ENCODE measurements at regions not wholly inside any gene's neighbourhood (a gene's known extent, or its start where the extent isn't known, plus 50 kb on each side); places are given as distances from the start of the nearest gene placed in this dataset.

DNA sequence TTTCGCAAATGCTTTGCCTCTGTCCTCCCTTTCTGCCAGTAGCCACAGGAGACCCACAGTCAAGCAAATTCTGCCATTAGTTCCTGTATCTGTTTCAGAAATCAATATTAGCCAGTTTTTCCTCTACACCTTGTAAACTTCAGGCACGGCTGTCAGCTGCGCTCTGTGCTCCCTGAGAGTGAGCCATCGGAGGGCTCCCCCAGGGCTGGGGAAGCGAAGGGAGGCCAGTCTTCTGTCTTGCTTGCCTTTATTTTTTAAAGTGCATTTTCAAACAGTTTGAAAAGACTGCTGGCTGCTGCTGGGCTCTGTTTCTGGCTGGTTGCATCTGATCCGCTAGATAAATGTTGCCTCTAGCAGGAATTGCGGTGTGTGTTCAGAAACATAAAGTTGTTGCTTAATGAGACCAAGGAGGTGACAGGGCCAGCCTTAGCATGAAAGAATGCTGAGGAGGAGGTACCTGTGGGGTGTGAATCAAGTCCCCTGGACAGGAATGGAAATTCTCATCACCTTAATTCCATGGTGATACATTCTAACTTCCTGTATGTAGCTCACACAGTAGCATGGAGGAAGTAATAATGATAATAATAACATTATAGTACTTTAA is 421.7 kb upstream of the KIF2A start:
- no peaks in the 10 kb centered on the region for H3K9me3 ChIP-seq
- WGBS, 2 donors, result 87 to 94% methylated on average over 7 of the region's 7 CpGs
- no peak overlapping the region for H3K4me3 ChIP-seq
- H3K27ac ChIP-seq, result no peak overlapping the region
- H3K27me3 ChIP-seq, result no peaks in the 10 kb centered on the region
- intact Hi-C loops (cut with DNase I; ENCODE audit: low total_unique reads), result no loop called here
- H3K36me3 ChIP-seq (ENCODE audit: low read depth, missing control alignments), result no peaks in the 10 kb centered on the region
- H3K4me1 ChIP-seq, result no peaks in the 10 kb centered on the region
- no peak for DNase-seq
- TF ChIP-seq POLR2A (IDR thresholded peaks at IDR 0.05), result no peak

DNA sequence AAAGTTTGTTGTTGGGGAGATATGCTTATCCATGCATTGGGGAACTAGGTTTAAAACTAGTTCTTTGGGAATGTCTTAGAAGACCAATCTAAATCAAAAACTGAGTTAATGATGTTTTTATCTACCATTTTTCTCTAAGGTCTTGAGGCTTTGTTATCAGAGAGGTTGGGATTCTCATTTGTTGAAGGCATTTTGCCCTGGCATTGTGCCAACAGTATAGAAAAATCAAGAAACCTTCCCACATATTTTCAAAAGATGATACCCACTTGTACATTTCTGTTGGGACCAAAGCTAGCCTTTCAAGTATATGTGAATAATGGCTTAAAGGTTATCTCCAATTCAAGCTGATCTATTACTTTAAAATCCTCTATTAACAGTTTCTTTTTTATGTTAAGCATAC is 419.8 kb upstream of the KIF2A start:
- Histone ChIP-seq H3K27ac (no peak overlapping the region), H3K27me3 (no peaks in the 10 kb centered on the region), H3K9me3 (no peaks in the 10 kb centered on the region), H3K4me3 (no peak overlapping the region), H3K36me3 (ENCODE audit: low read depth, missing control alignments) (no peaks in the 10 kb centered on the region), H3K4me1 (no peaks in the 10 kb centered on the region)
- TF ChIP-seq, protein P1, sequence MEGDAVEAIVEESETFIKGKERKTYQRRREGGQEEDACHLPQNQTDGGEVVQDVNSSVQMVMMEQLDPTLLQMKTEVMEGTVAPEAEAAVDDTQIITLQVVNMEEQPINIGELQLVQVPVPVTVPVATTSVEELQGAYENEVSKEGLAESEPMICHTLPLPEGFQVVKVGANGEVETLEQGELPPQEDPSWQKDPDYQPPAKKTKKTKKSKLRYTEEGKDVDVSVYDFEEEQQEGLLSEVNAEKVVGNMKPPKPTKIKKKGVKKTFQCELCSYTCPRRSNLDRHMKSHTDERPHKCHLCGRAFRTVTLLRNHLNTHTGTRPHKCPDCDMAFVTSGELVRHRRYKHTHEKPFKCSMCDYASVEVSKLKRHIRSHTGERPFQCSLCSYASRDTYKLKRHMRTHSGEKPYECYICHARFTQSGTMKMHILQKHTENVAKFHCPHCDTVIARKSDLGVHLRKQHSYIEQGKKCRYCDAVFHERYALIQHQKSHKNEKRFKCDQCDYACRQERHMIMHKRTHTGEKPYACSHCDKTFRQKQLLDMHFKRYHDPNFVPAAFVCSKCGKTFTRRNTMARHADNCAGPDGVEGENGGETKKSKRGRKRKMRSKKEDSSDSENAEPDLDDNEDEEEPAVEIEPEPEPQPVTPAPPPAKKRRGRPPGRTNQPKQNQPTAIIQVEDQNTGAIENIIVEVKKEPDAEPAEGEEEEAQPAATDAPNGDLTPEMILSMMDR (IDR thresholded peaks at IDR 0.05), result no peak
- TF ChIP-seq POLR2A (IDR thresholded peaks at IDR 0.05), result no peak
- intact Hi-C loops (cut with DNase I; ENCODE audit: low total_unique reads), result no loop called here
- DNase-seq, result no peak

DNA sequence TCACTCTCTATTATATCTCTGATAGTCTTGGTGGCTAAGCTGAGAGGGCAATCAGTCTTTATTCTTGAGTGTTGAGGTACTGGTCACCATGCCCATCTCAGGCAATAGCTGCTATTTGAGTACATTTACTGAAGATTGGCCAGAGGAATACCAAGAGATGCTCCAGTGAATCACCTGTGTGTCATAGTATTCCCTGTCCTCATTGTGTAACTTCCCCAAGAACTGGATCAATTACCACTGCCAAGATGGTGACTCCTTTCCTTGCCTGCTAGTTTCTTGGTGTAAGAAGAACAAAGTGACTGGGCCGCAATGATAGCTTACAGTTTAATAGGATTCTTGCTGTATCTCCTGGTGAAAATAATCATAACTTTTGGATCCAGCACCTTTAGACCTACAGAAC is 418.7 kb upstream of the KIF2A start:
- Histone ChIP-seq H3K36me3 (ENCODE audit: low read depth, missing control alignments) (no peaks in the 10 kb centered on the region), H3K9me3 (no peaks in the 10 kb centered on the region), H3K4me1 (no peaks in the 10 kb centered on the region), H3K27me3 (no peaks in the 10 kb centered on the region), H3K27ac (no peak overlapping the region), H3K4me3 (no peak overlapping the region)
- DNase-seq, result no peak
- intact Hi-C loops (cut with DNase I; ENCODE audit: low total_unique reads), result no loop called here
- TF ChIP-seq, protein P1 (IDR thresholded peaks at IDR 0.05), result no peak
- no peak for TF ChIP-seq POLR2A (IDR thresholded peaks at IDR 0.05)
- 93 to 100% methylated on average over 1 of the region's 1 CpG for WGBS, 2 donors

DNA sequence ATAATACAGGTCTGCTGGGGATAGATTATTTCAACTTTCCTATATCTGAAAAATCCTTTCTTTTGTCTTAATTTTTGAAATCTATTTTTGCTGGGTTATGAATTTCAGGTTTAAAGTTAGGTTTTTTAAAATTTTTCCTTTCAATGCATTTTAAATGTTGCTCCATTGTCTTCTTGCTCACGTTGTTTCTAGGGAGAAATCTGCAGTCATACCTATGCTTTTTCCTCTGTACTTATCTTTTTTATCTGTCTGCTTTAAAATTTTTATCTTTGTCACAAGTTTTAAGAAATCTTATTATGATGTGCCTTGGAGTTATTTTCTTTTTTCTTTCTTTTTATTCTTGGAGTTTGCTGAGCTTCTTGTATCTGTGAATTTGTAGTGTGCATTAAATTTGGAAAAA is 412.0 kb upstream of the KIF2A start:
- WGBS, 2 donors, result 57 to 68% methylated on average over 1 of the region's 1 CpG
- Histone ChIP-seq H3K4me3 (no peak overlapping the region), H3K27ac (no peak overlapping the region), H3K4me1 (no peaks in the 10 kb centered on the region), H3K36me3 (ENCODE audit: low read depth, missing control alignments) (no peaks in the 10 kb centered on the region), H3K9me3 (no peaks in the 10 kb centered on the region), H3K27me3 (no peaks in the 10 kb centered on the region)
- no peak for DNase-seq
- TF ChIP-seq, protein P1 (IDR thresholded peaks at IDR 0.05), result no peak
- intact Hi-C loops (cut with DNase I; ENCODE audit: low total_unique reads), result no loop called here

DNA sequence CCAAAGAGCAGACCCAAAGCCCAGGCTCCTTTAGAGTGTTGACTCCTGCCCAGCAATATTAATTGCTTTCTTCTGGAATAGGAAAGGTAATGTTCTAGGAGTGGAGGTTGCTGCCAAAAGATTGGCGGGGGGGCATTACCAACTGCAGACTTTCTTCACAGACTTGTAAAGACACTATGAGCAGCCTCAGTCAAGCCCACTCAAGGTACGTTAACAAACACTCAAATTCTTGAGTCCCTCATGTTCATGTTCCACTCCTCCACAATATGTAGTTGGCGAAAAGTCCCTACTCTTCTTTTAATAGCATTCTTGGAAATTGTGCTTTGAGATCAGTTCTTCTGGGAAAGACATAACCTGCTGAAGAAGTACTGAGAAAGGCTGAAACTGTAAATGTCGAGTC is 409.2 kb upstream of the KIF2A start:
- Histone ChIP-seq H3K27ac (no peak overlapping the region), H3K4me3 (no peak overlapping the region), H3K27me3 (no peaks in the 10 kb centered on the region), H3K36me3 (ENCODE audit: low read depth, missing control alignments) (no peaks in the 10 kb centered on the region), H3K4me1 (no peaks in the 10 kb centered on the region), H3K9me3 (no peaks in the 10 kb centered on the region)
- WGBS, 2 donors, result 88 to 92% methylated on average over 4 of the region's 4 CpGs
- DNase-seq, result no peak
- intact Hi-C loops (cut with DNase I; ENCODE audit: low total_unique reads), result no loop called here
- TF ChIP-seq POLR2A (IDR thresholded peaks at IDR 0.05), result no peak
- TF ChIP-seq, protein P1 (IDR thresholded peaks at IDR 0.05), result no peak

Measured in testis (tissue), 2 donors.